GM13976 (cell line): ENCODE measurements at regions not wholly inside any gene's neighbourhood (a gene's known extent, or its start where the extent isn't known, plus 50 kb on each side); places are given as distances from the start of the nearest gene placed in this dataset.

ENCODE experiments used
- DNase-seq: peaks from one replicate; pipeline ENCODE4 v3.0.0; 2012; ENCODE audit warnings: low spot score
- CTCF ChIP-seq: IDR thresholded peaks from 2 replicates; pipeline ENCODE4 v1.5.1; 2012; ENCODE audit warnings: borderline replicate concordance, mild to moderate bottlenecking; ENCODE audit not compliant: insufficient read depth; ENCODE audit errors: extremely low read depth, missing control alignments, control extremely low read depth
- in situ Hi-C: fragments of 300-500 bp; cut with MboI; formaldehyde crosslinking; loops from one replicate; pipeline ENCODE4 v1.12.0; 2022; ENCODE audit warnings: low sequenced_read_pairs, mixed read lengths, inconsistent platforms; ENCODE audit not compliant: unreplicated experiment

DNA sequence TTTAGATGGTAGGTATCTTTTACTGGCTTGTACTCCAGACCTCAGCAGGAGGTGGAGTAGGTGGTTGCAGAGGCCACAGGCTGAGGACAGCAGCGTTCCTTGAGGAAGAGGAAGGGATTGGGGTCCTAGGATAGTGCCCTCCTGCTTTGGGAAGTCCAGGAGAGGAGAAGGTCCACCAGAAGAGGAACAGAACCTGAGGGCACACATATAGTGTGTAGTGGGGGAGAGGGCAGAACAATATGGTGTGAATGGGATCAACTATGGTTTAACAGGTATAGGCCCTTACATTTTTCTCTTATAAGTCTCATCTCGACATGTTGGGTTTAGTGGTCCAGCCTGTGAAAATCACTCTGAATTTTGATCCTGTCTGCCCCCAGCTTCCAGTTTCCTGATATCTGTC, 229.1 kb upstream of the ZBED5 start:
- TF ChIP-seq CTCF = no peak
- no peak for DNase-seq
- in situ Hi-C loops = no loop called here

DNA sequence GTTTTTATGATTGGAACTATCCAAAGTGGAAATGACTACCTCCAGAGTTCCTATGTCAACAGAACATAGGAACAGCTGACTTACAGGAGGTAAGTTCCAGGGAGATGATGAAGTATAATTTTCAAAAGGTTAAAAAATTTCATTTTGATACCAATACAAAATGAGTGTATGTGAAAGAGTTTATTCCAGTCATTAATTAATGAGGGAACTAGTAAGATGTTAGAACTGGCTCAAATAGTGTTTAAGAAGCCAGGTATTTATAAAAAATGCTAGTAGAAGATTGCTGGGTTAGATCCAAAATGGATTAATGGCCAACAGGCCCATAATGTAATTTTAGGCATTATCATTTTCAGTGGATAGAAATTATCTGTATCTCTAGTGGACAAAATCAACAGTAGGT, 227.7 kb upstream of the ZBED5 start:
- DNase-seq = no peak
- TF ChIP-seq CTCF = no peak
- in situ Hi-C loops = no loop called here

GRCh38 chr11:11084337-11084736, 226.5 kb upstream of the ZBED5 start:
- no peak for DNase-seq
- TF ChIP-seq CTCF = no peak
- in situ Hi-C loops = no loop called here

DNA sequence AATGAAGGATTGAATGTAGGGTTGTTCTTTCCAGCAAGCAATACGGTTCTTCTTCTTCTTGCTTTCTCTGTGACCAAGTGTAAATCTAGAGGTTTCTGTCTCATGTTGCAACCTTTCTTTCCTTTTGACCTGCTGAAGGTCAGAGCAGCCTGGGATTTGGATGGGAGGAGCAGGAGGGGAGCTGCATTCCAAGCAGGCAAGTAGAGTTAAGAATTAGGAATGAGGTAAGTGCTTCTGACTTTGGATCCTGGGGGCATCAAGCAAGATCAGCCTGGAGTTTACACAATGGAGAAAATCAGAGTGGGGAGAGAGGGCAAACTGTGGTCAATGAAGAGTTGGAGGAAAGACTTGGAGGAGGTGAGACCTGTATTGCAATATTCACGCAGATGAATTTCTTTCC, 225.6 kb upstream of the ZBED5 start:
- in situ Hi-C loops = no loop called here
- no peak for DNase-seq
- no peak for TF ChIP-seq CTCF

- no peak for DNase-seq
- no peak for TF ChIP-seq CTCF
- in situ Hi-C loops = no loop called here
Observed at GRCh38 chr11:11082646-11083045, 224.8 kb upstream of the ZBED5 start.

GRCh38 chr11:11081776-11082175, 223.9 kb upstream of the ZBED5 start:
- DNase-seq = no peak
- in situ Hi-C loops = no loop called here
- no peak for TF ChIP-seq CTCF

DNA sequence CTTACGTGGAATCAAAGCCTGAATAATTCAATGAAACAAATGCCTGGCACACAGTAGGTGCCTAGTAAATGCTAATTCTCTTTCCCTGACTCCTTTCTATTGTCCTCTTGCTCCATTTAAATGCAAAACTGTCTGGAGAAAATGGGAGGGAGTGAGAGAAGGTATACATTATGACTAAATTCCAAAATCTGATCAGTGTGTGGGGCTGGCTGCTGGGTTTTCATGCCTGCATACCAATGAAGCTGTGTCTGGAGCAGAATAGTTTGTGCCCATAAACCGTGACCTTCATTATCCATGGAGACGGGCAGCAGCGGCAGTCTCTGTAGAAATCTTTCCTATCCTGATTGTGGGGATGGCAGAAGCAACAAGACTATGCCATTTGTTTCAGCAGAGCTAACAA, 223.4 kb upstream of the ZBED5 start:
- DNase-seq = no peak
- TF ChIP-seq CTCF = no peak
- in situ Hi-C loops = no loop called here
